Thoracic aorta (tissue), 2 donors: ENCODE measurements at regions not wholly inside any gene's neighbourhood (a gene's known extent, or its start where the extent isn't known, plus 50 kb on each side); places are given as distances from the start of the nearest gene placed in this dataset.

ENCODE experiments used
- ATAC-seq: fragments of 150-250 bp; one replicate; pipeline ENCODE4 v1.8.0; 2017; ENCODE audit warnings: low read depth; ENCODE audit not compliant: insufficient number of reproducible peaks, low FRiP score
- DNase-seq: peaks from one replicate; pipeline ENCODE4 v3.0.0-alpha.2; 2020; ENCODE audit warnings: low spot score
- H3K27ac ChIP-seq, 2 donors: fragments of 200-600 bp; sonication (generic); 1 replicate in 1 of 2; 2 replicates in 1 of 2; pipeline ENCODE4 v1.5.1; 2016; ENCODE audit warnings: mild to moderate bottlenecking in 2 of 2, moderate library complexity in 2 of 2
- H3K27me3 ChIP-seq: fragments of 200-600 bp; sonication (generic); replicated peaks from 2 replicates; pipeline ENCODE4 v1.6.0; 2016; ENCODE audit warnings: mild to moderate bottlenecking; ENCODE audit not compliant: insufficient read depth
- H3K36me3 ChIP-seq: fragments of 200-600 bp; sonication (generic); one replicate; pipeline ENCODE4 v1.5.1; 2016
- H3K4me1 ChIP-seq, 2 donors: fragments of 200-600 bp; sonication (generic); 1 replicate in 1 of 2; 2 replicates in 1 of 2; pipeline versions ENCODE4 v1.5.1 to v1.6.0; 2016; ENCODE audit warnings: low read depth in 2 of 2, mild to moderate bottlenecking in 1 of 2; ENCODE audit not compliant: control insufficient read depth in 1 of 2
- H3K4me3 ChIP-seq: fragments of 200-600 bp; sonication (generic); 2 replicates; pipeline ENCODE4 v1.5.1; 2016; ENCODE audit warnings: mild to moderate bottlenecking
- H3K9me3 ChIP-seq: fragments of 200-600 bp; sonication (generic); 2 replicates; pipeline ENCODE4 v1.5.1; 2016
- TF ChIP-seq, protein P1 (sequence below): fragments of 200-600 bp; sonication (generic); IDR thresholded peaks from one replicate; pipeline ENCODE4 v1.5.1; 2019; ENCODE audit warnings: antibody characterized with exemption

DNA sequence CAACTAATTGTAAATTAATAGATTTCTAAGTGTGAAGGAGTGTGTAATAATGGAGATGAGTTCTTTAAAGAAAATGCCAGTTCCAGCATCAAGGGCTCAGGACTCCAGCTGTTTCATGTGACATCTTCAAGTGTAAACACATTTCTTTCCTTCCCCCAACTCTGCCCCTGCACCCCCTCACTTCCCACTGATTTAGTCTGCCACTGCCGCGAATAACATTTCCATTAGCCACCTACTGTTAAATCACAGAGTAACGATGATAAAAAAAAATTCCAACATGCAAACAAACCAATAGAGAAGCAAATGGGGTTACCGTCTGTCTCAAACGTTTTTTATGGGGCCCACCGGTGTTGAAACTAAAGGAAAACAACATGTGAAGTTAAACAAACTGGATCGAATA, 414.3 kb downstream of the SAMD5 start:
- TF ChIP-seq, protein P1, sequence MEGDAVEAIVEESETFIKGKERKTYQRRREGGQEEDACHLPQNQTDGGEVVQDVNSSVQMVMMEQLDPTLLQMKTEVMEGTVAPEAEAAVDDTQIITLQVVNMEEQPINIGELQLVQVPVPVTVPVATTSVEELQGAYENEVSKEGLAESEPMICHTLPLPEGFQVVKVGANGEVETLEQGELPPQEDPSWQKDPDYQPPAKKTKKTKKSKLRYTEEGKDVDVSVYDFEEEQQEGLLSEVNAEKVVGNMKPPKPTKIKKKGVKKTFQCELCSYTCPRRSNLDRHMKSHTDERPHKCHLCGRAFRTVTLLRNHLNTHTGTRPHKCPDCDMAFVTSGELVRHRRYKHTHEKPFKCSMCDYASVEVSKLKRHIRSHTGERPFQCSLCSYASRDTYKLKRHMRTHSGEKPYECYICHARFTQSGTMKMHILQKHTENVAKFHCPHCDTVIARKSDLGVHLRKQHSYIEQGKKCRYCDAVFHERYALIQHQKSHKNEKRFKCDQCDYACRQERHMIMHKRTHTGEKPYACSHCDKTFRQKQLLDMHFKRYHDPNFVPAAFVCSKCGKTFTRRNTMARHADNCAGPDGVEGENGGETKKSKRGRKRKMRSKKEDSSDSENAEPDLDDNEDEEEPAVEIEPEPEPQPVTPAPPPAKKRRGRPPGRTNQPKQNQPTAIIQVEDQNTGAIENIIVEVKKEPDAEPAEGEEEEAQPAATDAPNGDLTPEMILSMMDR: no peak
- no peak for DNase-seq
- H3K4me3 ChIP-seq: no peak overlapping the region
- no peak for ATAC-seq
- no peaks in the 10 kb centered on the region for H3K27me3 ChIP-seq
- no peaks in the 10 kb centered on the region for H3K36me3 ChIP-seq
- no peaks in the 10 kb centered on the region for H3K9me3 ChIP-seq
- H3K4me1 ChIP-seq: no peaks in the 10 kb centered on the region
- H3K27ac ChIP-seq: no peak overlapping the region

DNA sequence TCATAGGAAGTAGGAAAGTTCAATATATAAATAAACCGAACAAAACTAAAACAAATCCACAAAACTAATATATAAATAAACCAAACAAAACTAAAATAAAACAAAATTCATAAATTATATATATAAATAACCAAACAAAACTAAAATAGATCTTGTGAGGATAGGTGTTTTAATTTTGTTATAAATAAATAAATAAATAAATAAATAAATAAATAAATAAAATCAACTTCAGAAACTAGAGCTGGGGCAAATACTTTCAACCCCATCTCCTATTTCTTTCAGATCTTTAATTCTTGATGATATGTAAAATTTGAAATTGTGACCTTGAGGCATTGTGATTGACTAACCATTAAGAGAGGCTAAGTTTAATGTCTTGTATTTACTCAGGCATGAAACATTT, 416.1 kb downstream of the SAMD5 start:
- no peaks in the 10 kb centered on the region for H3K4me1 ChIP-seq
- TF ChIP-seq, protein P1: no peak
- DNase-seq: no peak
- H3K27ac ChIP-seq: no peak overlapping the region
- H3K4me3 ChIP-seq: no peak overlapping the region
- H3K9me3 ChIP-seq: no peaks in the 10 kb centered on the region
- H3K36me3 ChIP-seq: no peaks in the 10 kb centered on the region
- no peaks in the 10 kb centered on the region for H3K27me3 ChIP-seq
- no peak for ATAC-seq

DNA sequence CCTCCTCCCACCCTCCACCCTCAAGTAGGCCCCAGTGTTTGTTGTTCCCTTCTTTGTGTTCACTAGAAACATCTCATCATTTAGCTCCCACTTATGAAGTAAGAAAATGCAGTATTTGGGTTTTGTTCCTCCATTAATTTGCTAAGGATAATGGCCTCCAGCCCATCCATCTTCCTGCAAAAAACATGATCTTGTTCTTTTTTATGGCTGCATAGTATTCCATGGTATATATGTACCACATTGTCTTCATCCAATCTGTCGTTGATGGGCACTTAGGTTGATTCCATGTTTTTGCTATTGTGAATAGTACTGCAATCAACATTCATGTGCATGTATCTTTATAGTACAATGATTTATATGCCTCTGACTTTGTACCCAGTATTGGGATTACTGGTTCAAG, 416.8 kb upstream of the SASH1 start:
- H3K36me3 ChIP-seq: no peaks in the 10 kb centered on the region
- ATAC-seq (no peak), DNase-seq (no peak)
- H3K4me1 ChIP-seq: no peaks in the 10 kb centered on the region
- TF ChIP-seq, protein P1: no peak
- H3K27ac ChIP-seq: no peak overlapping the region
- H3K4me3 ChIP-seq: no peak overlapping the region
- no peaks in the 10 kb centered on the region for H3K9me3 ChIP-seq
- H3K27me3 ChIP-seq: no peaks in the 10 kb centered on the region

DNA sequence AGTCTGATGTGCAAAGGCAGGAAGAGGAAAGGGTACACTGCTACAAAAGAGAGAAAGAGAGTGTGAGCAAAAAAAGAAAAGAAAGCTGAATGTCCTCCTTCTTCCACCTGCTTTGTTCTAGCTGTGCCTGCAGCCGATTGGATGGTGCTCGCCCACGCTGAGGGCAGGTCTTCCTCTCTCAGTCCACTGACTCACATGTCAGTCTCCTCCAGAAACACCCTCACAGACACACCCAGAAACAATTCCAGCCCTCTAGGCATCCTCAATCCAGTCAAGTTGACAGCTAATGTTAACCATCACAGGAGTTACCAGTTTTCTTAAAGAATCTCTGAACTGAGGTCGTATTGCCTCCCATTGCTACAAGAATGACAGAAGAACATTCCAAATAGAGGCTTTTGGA, 411.9 kb upstream of the SASH1 start:
- Histone ChIP-seq H3K36me3 (no peaks in the 10 kb centered on the region), H3K9me3 (no peaks in the 10 kb centered on the region), H3K27ac (no peak overlapping the region), H3K4me3 (no peak overlapping the region), H3K4me1 (no peaks in the 10 kb centered on the region), H3K27me3 (no peaks in the 10 kb centered on the region)
- DNase-seq (no peak), ATAC-seq (no peak)
- TF ChIP-seq, protein P1: no peak

DNA sequence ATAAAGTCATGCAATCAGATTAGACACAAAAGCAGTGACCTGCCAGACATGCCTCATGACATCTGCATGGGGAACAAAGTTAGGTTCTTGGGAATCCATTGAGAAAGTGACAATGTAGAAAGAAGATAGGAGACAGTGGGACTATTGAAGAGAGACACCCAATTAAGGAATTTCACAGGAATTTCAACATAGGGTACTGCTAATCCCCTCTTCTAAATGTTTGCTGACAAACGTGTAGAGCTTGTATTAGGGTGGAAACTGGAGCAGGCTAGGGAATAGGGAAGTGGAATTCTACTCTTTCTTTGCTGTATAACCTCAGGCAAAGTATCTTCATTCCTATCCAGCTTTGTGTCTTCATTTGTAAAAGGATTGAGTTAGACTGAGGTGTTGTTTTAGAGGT, 409.4 kb upstream of the SASH1 start:
- no peak overlapping the region for H3K4me3 ChIP-seq
- TF ChIP-seq, protein P1: no peak
- H3K9me3 ChIP-seq: no peaks in the 10 kb centered on the region
- H3K27ac ChIP-seq: no peak overlapping the region
- DNase-seq (no peak), ATAC-seq (no peak)
- no peaks in the 10 kb centered on the region for H3K36me3 ChIP-seq
- H3K4me1 ChIP-seq: no peaks in the 10 kb centered on the region
- H3K27me3 ChIP-seq: no peaks in the 10 kb centered on the region
